ENCODE measurements at regions not wholly inside any gene's neighbourhood (a gene's known extent, or its start where the extent isn't known, plus 50 kb on each side); places are given as distances from the start of the nearest gene placed in this dataset.

DNA sequence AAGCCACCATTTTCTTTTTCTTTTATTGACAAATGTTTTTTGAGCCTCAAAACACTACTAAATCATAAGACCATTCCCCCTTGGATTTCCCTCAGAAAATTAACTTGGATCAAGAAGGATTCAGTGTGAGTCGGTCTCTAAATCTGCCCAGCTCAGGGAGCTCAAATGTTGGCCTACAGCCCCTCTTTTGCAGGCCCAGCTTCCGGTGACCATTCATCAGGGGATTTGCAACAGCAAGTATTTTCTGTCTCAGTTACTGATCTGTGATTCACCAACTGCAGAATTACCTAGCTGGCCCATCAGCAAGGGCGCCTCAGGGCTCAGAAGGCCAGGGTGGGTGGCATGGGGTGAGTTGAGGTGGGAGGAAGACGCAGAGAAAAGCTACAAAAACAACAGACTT, 318.1 kb downstream of the CDC5L start:
- TF ChIP-seq, protein P1, sequence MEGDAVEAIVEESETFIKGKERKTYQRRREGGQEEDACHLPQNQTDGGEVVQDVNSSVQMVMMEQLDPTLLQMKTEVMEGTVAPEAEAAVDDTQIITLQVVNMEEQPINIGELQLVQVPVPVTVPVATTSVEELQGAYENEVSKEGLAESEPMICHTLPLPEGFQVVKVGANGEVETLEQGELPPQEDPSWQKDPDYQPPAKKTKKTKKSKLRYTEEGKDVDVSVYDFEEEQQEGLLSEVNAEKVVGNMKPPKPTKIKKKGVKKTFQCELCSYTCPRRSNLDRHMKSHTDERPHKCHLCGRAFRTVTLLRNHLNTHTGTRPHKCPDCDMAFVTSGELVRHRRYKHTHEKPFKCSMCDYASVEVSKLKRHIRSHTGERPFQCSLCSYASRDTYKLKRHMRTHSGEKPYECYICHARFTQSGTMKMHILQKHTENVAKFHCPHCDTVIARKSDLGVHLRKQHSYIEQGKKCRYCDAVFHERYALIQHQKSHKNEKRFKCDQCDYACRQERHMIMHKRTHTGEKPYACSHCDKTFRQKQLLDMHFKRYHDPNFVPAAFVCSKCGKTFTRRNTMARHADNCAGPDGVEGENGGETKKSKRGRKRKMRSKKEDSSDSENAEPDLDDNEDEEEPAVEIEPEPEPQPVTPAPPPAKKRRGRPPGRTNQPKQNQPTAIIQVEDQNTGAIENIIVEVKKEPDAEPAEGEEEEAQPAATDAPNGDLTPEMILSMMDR (IDR thresholded peaks at IDR 0.05; ENCODE audit: control insufficient read depth, extremely low read depth, insufficient read depth) = no peak
- H3K4me3 ChIP-seq (ENCODE audit: low read depth, low read length) = no peak overlapping the region
- no peak for DNase-seq (ENCODE audit: low read depth)

DNA sequence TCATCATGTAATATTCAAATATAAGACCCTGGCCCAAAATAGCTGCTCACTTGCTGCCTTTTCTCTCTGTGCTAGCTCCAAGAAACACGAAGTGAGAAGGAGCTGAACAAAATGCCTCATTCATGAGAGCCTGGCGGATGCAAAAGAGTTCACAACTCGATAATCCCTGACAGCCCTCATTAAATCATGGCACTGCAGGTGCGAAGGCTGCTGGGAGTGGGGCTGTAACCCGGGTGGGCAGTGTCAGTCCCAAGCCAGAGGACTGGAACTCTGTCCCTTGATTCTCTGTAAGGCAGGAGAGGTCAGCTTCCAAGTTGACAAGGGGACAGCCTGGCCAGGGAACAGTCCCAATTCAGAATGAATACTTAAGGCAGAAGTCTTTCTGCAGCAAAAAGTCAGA, 318.5 kb downstream of the CDC5L start:
- TF ChIP-seq, protein P1 (IDR thresholded peaks at IDR 0.05; ENCODE audit: control insufficient read depth, extremely low read depth, insufficient read depth) = no peak
- no peak overlapping the region for H3K4me3 ChIP-seq (ENCODE audit: low read depth, low read length)
- DNase-seq (ENCODE audit: low read depth) = no peak

DNA sequence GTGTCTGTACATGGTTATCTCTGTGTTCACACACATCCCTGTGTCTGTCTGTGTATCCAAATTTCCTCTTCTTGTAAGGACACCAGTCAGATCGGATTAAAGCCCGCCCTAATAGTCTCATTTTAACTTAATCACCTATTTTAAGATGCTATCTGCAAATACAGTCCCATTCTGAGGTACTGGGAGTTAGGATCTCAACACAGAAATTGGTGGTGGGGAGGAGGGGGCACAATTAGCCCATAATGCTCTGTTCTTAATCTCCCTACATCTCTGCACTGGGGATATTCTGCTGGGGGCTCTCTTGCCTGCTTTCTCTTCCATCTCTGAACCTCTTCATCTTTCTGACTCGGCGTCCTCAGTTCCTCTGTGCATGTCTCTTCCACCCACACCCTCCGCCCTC, 320.7 kb downstream of the CDC5L start:
- H3K4me3 ChIP-seq (ENCODE audit: low read depth, low read length) = no peak overlapping the region
- no peak for DNase-seq (ENCODE audit: low read depth)
- TF ChIP-seq, protein P1 (IDR thresholded peaks at IDR 0.05; ENCODE audit: control insufficient read depth, extremely low read depth, insufficient read depth) = no peak

DNA sequence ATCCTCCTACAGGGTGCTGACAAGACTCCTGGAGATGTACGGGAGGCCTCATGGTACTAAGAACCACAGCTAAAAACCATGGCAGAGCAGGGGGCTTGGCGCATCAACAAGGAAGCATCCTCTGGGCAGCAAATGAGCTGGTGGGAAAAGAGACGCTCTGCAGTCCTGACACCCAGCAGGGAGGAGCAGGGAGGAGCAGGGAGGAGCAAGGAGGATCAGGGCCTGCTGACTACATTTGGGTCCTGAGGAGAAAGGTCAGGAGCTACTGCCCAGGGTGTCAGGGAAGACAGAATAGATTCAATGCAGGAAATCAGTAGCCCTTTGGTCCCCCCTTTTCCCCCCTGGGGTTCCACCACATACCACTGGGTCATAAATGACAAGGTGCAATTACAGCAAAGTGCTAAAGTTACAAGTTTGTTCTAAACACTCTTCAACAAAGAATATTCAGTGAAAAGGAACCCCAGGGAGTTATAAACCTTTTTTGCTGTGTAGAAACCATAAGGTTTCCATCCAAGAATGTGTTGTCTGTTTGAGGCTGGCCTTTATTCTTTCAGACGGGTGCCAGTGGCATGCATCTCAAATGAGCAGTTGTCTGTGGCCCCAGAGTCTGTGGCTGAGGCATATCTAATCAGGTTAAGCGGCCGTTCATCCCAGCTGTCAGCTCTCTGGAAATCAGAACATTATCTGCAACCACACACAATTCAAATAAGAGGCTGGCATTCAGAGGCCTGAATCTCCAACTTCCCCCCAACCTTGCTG, 325.0 kb downstream of the CDC5L start:
- no peak overlapping the region for H3K4me3 ChIP-seq (ENCODE audit: low read depth, low read length)
- DNase-seq (ENCODE audit: low read depth) = no peak
- TF ChIP-seq, protein P1 (IDR thresholded peaks at IDR 0.05; ENCODE audit: control insufficient read depth, extremely low read depth, insufficient read depth) = no peak

DNA sequence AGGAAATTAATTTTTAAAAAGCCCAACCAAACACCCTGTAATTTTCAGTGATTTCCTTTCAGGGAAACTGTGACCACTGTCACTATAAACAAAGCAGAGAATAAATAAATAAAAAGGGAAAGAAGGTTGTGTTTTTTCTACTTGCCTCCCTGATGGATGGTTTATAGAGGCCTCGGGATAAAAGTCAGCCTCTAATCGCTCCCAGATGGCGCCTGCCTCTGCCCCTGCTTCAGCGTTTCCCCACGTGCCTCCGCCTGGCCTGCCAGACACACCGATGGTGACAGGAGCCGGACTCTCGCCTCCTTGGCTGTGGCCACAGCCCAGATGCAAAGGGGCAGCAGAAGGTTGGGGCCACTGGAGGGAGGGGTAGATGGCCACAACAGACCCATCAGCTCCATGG, 327.7 kb downstream of the CDC5L start:
- TF ChIP-seq, protein P1 (IDR thresholded peaks at IDR 0.05; ENCODE audit: control insufficient read depth, extremely low read depth, insufficient read depth) = no peak
- no peak for DNase-seq (ENCODE audit: low read depth)
- no peak overlapping the region for H3K4me3 ChIP-seq (ENCODE audit: low read depth, low read length)

DNA sequence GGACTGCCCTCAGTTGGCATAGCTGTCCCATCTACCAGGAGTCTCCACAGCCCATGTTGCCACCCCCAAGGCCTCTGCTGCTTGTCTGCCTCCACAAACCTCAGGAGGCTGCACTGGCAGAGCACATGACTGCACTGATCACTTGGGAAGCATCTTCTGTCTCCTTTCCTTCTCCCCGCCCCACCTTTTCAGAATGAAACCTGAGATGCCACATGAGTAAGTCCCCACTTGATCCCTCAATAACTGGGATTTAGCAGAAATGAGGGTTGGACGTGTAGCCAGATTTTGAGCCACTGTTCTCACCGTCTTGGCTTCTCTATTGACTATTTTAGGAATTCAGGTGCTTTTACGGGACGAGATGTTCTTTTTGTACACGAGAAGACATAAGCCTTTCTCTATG, 328.4 kb downstream of the CDC5L start:
- DNase-seq (ENCODE audit: low read depth) = no peak
- H3K4me3 ChIP-seq (ENCODE audit: low read depth, low read length) = no peak overlapping the region
- TF ChIP-seq, protein P1 (IDR thresholded peaks at IDR 0.05; ENCODE audit: control insufficient read depth, extremely low read depth, insufficient read depth) = no peak

DNA sequence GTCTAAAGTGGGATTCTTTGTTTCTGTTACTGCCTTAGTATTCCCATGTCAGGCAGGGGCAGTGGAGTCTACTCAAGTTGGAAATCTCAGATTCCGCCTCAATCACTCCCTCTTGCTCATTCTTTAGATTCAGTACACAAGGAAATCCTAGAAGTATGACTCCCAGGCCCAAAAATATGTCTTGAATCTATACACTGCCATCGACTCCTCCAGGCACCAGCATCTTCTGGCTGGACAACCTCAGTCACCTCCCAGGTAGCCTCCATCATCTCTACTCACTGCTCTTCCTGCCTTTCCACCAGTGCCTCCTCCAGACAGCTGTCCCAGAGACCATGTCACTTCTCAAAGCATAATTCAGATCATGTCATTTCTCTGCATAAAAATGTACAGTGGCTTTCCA, 329.9 kb downstream of the CDC5L start:
- no peak overlapping the region for H3K4me3 ChIP-seq (ENCODE audit: low read depth, low read length)
- TF ChIP-seq, protein P1 (IDR thresholded peaks at IDR 0.05; ENCODE audit: control insufficient read depth, extremely low read depth, insufficient read depth) = no peak
- no peak for DNase-seq (ENCODE audit: low read depth)

Measured in LNCaP clone FGC (cell line).